ENCODE measurements at regions not wholly inside any gene's neighbourhood (a gene's known extent, or its start where the extent isn't known, plus 50 kb on each side); places are given as distances from the start of the nearest gene placed in this dataset.
"Not testable (repeated sequence)": the region's sequence is repeated elsewhere in the genome, so short reads cannot be mapped to it uniquely, and the experiment has no call there.

DNA sequence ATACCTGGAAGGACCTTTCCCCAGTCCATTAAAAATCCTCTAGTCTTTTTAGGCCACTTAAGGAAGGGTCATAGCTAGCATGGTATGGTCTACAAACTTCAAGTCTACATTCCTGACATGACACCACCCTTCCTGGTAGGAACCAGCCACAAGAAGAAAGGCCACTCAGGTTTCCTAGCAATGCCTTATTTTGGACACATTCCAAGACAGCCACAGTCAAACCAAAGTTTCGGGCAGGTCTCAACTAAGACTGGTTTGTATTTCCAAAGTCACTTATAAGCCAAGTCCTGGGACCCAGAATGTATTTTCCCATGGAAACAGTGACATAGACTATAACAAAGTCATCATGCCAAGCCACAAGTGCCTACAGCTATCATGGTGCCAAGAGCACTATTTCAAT is 50.6 kb upstream of the SLC44A3 start:
- DNase-seq (ENCODE audit: low read depth): no peak

DNA sequence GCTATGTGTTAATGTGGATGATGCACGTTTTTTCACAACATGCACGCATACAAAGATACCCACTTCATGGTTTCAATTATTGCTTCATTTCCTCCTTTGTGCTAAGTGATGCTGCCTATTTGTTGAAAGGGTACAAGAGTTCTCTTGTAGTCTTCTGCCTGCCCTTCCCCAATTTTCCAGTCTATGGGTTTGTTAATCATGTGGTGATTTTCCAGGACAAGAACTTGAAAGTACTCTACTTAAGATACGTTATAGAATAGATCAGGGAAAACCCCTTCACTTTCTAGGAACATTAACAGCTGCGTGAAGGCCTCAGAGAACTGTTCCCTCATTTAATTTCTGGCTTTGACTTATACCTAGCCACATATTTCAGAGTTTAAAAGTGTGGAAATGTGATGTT is 52.1 kb upstream of the SLC44A3 start:
- no peak for DNase-seq (ENCODE audit: low read depth)

DNA sequence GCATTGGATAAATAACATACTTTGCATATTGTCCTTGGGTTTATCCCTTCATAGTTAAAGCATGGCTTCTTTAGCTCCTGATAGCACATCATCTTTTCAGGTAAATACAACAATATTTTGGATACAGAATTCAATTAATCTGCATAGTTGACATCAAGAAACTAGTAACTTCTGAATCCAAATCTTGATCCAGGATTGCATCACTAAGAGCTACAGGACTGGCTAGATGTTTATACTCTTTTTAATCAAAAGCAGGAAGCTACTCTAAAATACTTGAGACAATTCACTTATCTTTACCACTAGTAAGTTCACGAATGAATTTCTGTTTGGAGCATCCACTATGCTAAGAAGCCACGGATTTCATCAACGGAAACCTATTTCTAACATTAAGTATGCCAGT is 54.2 kb upstream of the SLC44A3 start:
- no peak for DNase-seq (ENCODE audit: low read depth)

DNA sequence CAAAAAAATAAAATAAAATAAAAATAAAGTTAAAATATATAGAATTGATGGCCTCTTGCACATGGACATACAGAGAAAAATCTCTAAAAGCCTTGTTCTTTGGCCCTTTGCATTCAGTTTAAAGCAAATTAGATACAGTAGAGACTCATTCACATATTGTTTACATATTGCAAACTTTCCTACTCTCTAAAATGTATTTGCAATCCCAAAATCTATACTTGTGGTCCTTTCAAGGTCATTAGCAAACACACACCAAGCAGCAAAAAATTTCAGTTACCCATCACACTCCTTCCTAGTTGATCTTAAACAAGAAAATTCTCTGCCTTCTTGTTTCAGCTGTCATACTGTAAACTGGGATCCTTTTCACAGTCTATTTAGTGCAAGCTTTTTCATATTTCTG is 61.0 kb upstream of the SLC44A3 start:
- no peak for DNase-seq (ENCODE audit: low read depth)

DNA sequence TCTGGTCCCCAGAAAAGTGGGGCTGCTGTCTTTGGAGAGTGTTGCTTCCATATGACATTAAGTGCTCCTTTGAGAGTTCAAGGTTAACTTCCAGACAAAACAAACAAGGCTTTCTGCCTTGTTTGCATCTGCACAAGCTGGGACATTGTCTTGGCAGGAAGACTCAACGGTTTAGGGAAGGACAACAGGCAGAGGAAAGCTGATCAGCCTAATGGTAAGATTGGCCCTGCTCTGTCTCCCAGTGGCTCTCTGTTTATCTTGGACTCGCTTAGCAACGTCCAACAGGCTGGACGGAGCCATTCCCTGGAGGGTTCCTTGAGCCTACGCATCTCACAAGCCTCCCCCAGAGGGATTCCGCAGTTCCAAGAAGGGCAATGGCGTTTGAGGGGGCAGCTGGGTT is 62.2 kb upstream of the SLC44A3 start:
- no peak for DNase-seq (ENCODE audit: low read depth)

DNA sequence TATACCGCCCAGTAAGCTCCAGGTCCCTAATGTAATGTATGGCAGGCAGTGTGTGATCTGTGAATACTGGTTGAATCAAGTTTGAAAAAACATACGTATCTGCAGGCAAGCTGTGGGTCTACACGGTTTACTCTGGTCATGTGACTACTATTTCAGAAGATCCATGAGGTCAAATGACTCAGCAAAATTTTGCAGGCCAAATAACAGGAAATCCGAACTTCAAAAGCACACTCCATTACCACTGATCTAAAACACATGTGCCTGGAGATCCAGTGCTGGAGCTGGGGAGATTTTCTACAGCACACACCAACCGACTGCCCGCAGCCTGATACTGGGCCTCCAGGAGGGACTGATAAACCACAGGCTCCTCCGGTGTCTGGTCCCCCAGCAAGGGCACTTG is 64.5 kb upstream of the SLC44A3 start:
- DNase-seq (ENCODE audit: low read depth): peak; percentile 92

DNA sequence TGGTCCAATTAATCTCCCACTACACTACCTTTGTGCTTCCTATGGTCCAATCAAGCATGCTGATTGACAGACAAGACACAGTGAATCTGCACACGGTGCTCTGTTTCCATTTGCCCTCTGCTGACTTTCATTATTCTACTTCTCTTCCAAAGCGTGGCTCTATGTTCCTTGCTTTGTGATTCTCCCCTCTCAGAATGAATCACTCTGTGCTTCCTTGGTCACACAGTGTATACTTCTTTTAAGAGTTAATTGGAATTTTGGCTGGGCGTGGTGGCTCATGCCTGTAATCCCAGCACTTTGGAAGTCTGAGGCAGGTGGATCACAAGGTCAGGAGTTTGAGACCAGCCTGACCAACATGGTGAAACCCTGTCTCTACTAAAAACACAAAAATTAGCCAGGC is 65.1 kb upstream of the SLC44A3 start:
- not testable (repeated sequence) for DNase-seq (ENCODE audit: low read depth)

DNA sequence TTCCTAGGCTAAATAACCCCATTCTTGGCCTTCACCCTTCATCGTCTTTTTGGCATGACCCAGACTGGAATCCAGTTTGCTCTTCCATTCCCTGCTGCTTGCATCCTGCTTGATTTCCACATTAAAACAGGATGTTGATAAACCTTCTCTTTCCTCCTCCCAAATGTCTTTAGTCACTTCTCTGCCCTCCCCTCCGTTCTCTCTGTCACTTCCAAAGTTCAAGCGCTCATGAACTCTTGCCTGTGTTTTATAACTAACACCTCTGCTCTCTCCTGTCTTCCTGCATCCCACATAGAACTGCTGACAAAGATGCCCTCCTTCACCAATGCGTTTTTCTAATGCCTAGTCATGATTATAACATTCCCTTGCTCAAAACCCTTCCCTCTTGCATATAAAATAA is 65.6 kb upstream of the SLC44A3 start:
- DNase-seq (ENCODE audit: low read depth): no peak

DNA sequence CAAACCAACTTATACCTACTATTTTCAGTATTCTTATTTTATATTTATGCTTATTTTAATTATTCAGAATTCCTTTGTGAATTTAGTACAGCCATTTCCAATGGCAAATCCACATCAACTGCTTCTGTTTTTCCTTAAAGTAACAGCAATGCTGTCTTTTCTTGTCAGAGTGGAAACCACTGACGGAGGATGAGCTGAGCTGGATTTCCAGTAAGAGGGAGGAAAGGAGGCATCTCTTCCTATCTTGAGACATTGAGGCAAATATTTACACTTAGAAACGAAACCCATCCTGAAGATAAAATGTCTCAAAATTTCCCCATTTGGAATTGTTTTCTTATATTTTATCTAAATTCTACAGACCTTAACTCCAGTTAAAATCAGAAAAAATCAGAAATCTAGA is 66.1 kb upstream of the SLC44A3 start:
- no peak for DNase-seq (ENCODE audit: low read depth)

DNA sequence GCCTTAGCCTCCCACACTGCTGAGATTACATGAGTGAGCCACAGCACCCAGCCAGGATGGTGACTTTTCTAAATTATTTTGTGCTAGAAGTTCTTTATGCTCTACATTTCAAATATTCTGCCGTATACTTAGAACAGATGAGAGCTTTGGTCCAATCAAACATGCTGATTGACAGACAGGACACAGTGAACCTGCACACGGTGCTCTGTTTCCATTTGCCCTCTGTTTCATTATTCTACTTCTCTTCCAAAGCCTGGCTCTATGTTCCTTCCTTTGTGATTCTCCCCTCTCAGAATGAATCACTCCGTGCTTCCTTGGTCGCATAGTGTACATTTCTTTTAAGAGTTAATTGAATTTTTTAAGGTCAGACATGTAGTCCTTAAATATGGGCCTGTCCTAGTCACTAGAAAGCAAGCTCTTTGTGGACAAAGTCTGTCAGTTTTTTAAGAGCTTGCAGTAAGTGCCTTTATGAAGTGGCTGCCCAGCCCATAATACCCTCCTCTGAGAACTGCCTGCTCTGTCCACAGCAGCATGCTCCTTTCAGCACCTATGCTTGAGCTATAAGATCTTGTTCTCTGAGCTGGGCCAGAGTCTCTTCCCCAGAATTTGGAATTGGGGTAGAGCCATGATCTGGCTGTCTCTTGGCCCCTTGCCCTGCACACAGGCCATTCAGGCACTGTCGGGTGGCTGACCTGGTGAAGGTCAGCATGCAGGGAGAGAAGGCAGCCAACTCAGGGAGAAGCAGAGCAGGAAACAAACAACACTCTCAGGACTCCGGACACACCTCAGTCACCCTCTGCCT is 66.8 kb upstream of the SLC44A3 start:
- no peak for DNase-seq (ENCODE audit: low read depth)

DNA sequence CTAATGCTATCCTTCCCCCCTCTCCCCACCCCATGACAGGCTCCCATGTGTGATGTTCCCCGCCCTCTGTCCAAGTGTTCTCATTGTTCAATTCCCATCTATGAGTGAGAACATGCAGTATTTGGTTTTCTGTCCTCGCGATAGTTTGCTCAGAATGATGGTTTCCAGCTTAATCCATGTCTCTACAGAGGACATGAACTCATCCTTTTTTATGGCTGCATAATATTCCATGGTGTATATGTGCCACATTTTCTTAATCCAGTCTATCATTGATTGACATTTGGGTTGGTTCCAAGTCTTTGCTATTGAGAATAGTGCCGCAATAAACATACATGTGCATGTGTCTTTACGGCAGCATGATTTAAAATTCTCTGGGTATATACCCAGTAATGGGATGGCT is 68.7 kb upstream of the SLC44A3 start:
- not testable (repeated sequence) for DNase-seq (ENCODE audit: low read depth)

DNA sequence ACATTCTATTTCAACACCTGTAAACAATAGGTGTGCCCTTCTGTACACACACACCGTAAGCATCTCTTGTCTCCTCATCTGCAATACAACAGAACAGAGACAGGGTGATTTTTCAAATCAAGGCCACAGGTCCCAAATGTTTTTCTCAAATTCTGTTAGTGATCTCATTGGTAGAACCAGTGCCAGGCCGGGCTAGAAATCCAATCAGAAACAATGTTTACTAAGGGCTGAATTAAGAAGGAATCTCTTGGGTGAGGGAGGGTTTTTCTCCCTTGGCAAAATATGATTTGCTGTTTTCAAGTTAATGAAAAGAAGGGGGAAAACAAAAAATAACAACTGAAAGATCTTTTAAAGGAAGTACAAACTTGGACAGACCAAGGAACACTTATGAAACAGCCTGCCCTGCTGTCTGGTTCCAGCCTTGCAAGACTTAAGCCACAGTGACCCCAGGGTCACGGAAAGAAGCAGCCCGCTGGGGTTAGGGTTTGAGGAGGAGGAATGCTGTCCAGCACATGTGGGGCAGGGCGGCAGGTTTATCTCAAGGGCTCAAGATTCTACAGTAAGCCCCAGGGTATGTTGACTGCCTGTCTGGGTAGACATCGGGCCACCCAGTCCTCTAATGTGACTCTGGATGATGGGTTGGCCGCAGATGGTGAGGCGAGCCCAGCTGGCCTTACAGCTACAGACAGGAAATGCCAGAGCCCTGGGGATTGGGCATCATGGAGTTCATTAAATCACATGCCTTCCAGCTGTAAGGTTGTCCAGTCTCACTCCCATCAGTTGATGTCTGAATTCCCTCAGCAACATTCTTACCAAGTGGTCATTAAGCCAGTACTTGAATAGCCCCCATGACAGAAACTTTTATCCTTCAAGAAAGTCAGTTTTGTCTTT is 73.3 kb upstream of the SLC44A3 start:
- no peak for DNase-seq (ENCODE audit: low read depth)

DNA sequence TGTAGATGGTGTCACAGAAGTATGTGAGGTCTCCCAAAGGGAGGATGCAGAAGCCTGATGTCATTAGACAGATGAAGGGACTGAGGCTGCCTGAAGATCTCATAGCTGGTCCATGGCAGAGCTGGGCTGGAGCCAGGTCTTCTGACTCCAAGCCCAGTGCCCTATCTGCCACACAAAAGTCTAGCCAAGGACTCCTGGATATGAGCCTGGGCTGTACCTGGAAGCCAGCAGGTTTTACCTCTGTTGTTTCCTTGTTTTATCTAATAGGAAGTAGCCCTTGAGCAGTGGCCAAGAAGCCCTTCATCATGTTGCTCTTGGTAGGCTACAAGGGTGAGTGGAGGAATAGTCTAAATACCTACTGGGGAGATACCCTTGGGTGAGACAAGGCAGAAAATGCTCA is 74.4 kb upstream of the SLC44A3 start:
- DNase-seq (ENCODE audit: low read depth): no peak

DNA sequence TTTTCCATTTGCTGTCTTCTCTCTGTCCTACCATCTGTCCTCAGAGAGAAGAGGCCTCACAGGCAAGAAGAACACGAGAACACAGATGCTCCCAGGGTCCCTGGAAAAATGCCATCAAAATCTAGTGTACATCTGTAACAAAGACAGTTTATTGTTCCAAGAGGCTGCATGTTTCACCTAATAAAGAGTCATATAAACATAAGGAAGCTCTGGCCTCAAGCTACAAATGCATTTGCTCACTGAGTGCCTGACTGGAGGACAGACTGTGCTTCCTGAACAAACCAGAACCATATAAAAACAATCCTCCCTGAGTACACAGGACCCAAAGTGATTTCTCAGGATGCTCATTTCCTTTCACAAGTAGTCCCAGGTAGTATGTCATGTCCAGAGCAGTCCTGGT is 76.3 kb upstream of the SLC44A3 start:
- no peak for DNase-seq (ENCODE audit: low read depth)

DNA sequence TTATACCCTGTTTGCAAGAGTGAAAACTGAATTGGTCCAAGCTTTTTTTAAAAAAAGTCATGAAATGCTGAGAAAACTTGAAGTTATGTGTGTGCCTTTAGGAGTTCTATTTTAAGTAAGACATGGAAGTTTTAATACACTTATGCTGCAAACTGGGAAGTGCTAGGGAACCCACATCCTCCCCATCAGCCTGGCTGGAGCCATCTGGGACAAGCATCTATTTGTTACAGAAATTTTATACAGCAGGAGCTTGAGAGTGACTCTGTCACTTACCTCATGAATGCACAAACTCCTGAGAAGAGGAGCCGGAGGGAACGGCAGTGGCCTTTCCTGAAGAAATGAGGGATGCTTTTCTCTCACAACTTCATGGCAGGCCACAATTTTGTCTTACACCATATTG is 78.2 kb upstream of the SLC44A3 start:
- no peak for DNase-seq (ENCODE audit: low read depth)

DNA sequence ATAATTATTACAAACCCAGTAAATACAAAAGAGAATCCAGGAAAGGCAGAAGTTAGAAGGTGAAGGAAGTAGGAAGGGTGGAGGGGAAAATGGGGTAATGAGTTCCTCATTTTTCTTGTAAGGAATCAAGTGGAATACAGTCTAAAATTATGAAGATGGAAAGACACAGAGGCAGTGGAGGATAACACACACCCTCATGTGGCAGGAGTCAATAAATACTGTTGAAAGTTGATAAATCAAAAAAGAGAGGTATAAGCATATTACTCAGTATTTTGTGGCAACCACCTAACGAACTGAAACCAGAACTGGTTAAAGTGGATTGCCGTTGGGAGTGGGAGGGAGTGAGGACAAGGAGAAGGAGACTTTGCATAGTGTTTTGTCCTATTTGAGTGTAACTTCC is 78.6 kb upstream of the SLC44A3 start:
- DNase-seq (ENCODE audit: low read depth): no peak

DNA sequence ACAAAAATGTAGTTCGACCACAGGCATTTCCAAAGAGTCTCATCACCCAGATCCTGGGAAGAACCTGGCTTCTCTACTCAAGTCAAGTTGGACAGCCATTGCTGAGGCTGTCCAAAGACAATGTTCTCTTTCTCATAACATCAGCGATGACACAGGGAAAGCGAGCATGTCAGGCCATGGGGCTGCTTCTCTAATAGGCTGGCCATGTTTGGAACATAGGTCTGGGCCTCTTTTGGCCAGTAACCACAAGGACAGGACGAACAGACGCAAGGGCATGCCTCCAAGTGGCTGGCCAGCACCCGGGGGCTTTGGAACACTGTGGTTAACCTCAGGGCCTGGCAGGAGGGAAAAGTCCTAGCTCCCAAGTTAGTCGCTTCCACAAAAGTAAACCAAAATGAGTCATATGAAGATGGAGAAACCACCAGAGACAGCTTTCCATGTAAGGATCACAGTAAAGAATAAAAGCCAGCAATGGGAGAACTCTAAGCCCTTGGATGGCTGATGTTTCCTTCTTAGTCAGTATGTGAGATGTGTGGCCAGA is 80.6 kb upstream of the SLC44A3 start:
- peak; percentile 88 for DNase-seq (ENCODE audit: low read depth)

DNA sequence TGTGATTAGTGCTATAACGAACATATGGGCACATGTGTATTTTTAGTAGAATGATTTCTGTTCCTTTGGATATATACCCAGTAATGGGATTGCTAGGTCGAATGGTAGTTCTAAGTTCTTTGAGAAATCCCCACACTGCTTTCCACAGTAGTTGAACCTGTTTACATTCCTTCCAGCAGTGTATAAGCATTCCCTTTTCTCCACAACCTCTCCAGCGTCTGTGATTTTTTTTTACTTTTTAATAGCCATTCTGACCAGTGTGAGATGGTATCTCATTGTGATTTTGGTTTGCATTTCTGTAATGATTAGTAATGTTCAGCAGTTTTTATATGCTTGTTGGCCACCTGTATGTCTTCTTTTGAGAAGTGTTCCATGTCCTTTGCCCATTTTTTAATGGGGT is 81.8 kb upstream of the SLC44A3 start:
- DNase-seq (ENCODE audit: low read depth): no peak

DNA sequence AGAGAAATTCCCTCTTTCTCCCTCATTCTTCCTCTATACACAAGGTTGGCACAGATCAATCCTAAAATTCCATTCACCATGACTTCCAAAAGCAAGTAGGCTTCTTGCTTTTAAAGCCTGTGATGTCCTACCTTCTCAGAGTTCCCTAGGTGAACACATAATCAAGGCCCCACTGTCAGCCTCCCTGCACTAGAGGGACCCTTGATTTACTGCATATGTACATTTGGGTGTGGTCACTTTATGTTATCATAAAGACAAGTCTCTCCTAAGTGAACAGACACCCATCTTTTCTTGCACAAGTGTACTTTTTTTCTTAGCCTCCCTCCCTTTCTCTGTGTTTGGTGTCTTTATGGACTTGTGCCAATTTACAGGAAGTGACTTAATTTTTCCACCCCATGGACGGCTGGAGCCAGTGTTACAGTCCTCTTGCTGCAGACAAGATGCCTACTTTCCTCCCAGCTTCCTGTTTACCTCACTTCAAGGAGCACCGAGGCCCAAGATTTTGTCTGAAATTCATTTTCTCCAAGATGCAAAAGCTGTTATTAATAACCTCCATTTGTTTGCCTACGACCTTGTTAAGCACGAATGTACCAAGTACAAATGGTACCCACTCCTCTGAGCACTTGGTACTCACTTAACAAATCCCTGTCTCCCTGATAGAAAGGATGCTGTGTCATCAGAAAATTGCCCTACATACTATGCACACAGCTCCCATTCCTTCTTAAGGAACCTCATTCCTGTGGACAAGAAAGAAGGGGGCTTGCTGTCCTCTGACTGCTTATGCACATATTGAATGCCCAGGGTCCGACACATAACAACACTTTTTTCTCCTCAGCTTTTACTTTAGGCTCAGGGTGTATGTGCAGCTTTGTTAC is 82.8 kb upstream of the SLC44A3 start:
- DNase-seq (ENCODE audit: low read depth): no peak

DNA sequence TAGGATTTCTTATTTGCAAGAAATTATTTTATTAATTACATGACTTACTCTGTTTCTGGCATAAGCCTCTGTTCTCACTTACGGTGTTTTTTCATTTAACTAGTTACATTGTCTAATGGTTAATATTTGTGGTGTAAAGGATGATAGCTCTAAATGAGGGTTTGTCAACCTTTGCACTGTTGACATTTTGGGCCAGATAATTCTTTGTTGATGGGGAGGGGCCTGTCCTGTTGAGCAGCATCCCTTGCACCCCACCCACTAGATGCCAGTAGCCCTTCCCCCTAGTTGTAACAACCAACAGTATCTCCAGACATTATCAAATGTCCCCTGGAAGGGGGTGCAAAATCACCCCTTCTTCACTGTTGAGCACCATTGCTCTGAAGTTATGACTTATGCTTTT is 83.6 kb upstream of the SLC44A3 start:
- no peak for DNase-seq (ENCODE audit: low read depth)

DNA sequence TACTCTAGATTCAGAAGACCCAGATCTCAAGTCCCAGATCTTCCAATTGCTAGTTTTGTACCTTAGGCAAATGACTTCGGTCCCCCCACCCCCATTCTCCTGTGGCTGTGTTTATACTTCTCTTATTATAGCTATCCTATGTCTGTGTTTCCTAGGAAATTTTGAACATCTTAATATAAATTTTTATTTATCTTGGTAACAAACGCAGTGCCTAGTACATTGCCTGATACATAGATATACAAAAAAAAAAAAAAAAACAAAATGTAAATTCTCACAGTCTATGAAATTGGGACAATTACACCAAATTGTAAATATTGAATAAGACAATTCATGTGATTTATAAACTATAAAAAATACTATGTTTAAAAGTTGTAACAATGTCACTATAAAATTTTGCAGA is 84.1 kb upstream of the SLC44A3 start:
- DNase-seq (ENCODE audit: low read depth): no peak

All from GM04504 (cell line).